ENCODE measurements at regions not wholly inside any gene's neighbourhood (a gene's known extent, or its start where the extent isn't known, plus 50 kb on each side); places are given as distances from the start of the nearest gene placed in this dataset.

DNA sequence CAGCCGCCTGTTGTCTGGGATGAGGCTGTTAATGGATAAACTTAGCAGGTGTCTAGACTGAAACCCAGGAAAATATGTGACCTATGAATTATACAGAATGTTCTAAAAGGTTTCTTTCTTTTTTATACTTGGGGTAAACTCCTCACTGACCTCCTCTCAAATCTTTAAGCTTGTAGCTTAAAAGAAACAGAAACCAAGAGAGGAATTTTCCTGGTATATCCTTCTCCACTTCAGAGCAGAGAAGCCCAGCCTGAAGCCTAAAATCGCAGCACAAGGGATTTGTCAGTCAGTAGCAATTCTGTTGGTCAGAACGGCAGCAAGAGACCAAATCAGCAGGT is 99.4 kb upstream of the RIPOR2 start:
- peak; percentile 48 for FAIRE-seq
- no peak for DNase-seq (ENCODE audit: extremely low spot score, insufficient read length, low read depth)

DNA sequence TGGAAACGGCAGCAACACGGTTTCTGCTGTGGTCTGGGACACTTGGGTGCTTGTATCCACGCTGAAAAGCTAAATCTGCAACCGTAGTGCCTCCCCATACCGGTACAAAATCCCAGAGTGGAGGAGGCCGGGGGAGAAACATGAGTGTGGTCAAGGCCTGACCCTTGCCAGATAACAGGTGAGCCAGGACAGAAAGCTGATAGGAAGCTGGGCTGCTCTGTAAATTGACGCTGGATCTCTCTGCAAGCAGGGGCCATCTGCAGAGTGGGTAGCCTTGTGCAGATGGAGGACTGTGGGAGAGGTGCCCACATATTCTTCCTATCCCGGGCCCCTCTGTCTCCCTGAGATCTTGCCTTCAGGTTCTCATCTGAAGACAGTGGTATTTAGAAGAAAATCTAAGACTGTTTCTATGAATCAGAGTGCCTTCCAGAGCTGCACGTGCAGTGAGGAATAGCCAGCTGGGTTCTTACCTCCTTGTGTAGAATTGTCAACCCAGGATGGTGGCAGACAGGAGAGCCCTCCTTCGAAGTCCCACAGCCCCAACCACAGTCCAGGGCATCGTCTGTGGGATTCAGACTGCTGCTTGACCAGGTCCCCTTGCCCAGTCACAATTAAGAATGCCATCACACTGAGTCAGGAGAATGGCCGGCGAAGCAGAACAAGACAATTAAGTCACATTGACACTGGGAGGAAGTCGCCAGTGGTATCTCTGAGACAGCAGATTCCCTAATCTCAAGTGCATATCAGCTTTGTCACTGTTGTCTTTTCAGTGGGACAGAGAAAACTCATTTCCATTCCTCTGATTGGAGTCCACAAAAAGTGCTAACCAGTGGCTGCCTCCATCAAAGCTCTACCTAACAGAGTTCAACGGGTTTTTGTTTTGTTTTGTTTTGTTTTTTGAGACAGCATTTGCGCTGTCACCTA is 100.0 kb upstream of the RIPOR2 start:
- peak; percentile 56 for FAIRE-seq
- DNase-seq (ENCODE audit: extremely low spot score, insufficient read length, low read depth) = no peak

DNA sequence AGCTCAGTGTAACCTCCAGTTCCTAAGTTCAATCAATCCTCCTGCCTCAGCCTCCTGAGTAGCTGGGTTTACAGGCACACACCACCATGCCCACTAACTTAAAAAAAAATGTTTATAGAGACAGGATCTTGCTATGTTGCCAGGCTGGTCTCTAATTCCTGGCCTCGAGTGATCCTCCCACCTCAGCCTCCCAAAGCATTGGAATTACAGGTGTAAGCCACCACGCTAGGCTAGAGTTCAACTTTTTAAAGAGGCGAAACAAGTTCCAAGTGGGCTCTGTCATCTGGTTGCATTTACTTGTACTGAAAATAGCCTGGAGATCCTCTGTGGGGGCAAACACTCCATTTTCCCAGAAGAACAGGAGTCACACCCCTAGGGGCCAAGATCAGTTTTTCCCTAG is 100.7 kb upstream of the RIPOR2 start:
- no peak for FAIRE-seq
- DNase-seq (ENCODE audit: extremely low spot score, insufficient read length, low read depth) = no peak

DNA sequence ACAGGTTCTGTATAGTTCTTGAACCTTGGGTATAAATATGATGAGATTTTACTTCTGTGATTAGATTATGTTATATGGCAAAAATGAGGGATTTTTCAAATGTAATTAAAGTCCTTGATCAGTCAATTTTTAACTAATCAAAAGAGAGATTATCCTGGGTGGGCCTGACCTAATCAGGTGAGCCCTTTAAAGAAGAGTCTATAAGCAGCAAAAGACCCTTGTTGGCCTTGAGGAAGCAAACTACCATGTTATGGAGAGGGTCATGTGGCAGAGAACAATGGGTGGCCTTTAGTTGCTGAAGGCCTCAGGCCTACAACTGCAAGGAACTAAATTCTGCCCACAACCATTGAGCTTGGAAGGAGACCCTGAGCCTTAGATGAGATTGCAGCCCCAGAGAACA is 102.5 kb upstream of the RIPOR2 start:
- no peak for FAIRE-seq

DNA sequence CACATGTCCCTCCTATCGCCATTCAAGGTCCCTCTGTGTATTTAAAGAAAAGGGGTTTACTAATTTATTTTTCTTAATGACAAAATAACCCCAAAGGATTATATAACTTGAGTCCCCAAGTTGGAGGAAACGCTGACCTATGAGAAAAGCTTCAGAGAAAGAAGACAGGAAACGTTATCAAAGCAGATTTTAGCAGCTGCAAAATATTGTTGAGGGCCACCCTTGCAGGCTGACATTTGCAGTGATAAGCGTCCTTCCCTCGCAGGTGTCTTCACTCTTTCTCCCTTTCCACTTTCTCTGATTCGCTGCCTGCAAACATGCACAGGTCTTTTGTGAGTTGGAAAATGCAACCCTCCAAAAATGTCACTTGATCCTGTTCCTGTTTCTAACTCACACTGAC is 103.2 kb upstream of the RIPOR2 start:
- FAIRE-seq = no peak

More for the DNA sequence above, 102.5 kb upstream of the RIPOR2 start:
- no peak for DNase-seq (ENCODE audit: extremely low spot score, insufficient read length, low read depth)

DNA sequence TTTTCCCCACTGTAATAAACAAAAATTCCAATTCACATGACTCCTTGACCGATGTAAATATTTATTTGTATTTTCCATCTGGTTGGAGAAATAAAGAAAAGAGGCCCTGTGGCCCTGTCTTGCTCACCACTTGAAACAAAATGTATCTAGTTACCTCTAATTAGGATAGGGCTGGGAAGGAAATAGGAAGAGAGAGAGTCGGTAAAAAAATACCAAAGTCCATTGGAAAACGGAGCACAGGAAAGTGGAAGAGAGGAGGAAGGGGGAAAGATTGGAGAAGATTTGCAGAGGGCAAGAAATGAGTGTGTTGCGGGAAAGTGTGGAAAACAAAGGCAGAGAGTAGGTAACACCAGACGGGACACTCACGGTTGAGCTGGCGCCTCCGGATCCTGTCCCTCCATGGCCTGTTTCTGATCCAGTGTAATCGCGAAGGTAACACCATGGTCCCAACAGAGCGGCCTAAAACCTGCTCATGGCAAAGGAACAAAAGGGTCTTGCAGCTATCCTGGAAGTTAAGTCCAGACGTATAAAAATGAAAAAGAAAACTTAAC is 105.8 kb upstream of the RIPOR2 start:
- no peak for FAIRE-seq
- no peak for DNase-seq (ENCODE audit: extremely low spot score, insufficient read length, low read depth)

More for the DNA sequence above, 103.2 kb upstream of the RIPOR2 start:
- DNase-seq (ENCODE audit: extremely low spot score, insufficient read length, low read depth) = no peak

DNA sequence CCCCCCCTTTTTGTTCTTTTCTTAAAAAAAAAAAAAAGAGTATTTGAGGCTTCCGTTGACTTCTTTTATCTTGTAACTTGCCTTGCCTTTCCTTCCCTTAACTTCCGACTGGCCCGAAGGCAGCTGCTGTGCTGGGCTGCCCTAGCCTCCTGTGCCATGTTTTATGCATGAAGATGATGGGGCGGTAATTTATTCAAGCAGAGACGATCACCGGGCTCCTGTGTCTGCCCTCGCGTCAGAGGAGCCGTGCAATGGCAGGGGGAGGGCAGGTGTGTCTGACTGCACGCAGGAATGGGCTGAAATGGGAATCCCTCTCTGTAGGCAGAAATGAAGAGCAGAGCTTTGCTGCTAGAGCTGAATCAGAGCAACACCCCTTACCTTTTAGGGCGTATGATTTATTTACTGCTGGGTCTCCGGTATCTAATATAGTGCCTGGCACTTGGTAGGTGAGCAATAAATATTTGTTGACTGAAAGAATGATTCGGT is 106.3 kb upstream of the RIPOR2 start:
- FAIRE-seq (peak; percentile 81), DNase-seq (ENCODE audit: extremely low spot score, insufficient read length, low read depth) (no peak)

DNA sequence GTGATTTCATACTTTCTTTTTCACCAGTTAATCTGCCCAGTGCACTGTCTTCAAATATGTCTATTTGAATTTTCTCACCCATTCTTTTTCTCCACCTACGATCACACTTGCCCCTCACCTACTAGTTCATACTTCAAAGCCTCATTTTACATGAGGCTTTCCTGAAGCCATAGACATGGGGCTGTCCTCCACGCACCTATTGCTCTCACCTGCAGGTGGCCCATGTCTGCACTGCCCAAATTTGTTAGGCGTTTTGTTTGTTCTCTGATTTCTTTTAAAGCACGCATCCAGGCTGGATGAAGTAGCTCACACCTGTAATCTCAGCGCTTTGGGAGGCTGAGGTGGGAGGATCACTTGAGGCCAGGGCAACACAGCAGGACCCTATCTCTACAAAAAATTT is 106.8 kb upstream of the RIPOR2 start:
- FAIRE-seq = no peak
- DNase-seq (ENCODE audit: extremely low spot score, insufficient read length, low read depth) = no peak

DNA sequence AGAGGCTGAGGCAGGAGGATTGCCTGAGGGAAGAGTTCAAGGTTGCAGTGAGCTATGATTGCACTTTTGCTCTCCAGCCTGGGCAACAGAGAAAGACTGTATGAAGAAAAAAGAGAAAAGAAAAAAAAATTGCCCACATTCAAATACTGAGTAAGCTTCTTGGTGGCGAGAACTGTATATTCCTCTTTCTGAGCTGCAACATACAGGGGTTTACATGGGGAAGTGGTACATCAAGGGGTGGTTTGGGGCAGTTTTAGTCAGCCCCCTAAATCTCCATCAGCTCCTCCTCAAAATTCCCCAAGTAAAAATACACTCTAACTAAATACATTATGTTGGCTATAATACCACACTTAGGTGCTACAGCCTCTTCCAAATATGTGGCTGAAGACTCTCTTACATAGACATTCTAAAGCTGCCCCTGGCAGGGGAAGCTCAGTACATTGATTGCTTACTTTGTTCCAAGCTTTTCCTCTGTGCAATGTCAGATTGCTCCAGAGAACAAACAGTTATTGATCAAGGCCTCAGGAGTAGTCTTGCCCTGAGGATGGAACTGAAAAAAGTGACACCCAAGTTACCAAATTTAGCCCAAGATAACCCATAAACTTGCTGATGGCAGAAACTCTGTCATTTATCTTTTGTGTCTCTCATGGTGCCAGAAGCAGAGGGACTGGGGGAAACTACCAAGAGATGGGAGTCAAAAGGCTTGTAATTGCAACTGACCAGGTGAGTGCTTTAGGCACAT is 107.4 kb upstream of the RIPOR2 start:
- FAIRE-seq (peak; percentile 68), DNase-seq (ENCODE audit: extremely low spot score, insufficient read length, low read depth) (no peak)

DNA sequence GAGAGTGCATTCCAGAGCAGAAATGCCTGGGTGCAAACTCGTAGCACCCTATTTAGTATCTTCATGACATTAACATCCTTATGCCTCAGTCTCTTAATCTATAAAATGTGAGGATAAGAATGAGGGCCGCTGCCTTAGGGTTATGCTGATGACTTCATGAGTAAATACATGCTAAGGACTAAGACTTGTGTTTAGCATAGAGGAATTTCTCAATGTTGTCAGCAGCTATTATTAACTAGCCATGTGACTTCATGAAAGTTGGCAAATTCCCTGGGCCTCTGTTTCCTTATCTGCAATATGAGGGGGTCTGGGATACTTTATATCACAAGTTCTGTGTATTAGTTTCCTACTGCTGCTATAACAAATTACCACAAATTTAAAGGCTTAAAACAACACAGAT is 108.1 kb upstream of the RIPOR2 start:
- DNase-seq (ENCODE audit: extremely low spot score, insufficient read length, low read depth) (no peak), FAIRE-seq (no peak)

DNA sequence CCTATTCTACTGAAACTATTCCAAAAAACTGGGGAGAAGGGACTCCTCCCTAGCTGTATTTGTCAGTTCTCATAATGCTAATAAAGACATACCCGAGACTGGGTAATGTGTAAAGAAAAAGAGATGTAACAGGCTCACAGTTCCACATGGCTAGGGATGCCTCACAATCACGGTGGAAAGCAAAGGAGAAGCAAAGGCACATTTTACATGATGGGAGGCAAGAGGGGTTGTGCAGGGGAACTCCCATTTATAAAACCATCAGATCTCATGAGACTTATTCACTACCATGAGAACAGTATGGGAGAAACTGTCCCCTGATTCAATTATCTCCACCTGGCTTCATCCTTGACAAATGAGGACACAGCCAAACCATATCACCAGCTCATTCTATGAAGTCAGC is 111.2 kb upstream of the RIPOR2 start:
- FAIRE-seq = no peak
- no peak for DNase-seq (ENCODE audit: extremely low spot score, insufficient read length, low read depth)

DNA sequence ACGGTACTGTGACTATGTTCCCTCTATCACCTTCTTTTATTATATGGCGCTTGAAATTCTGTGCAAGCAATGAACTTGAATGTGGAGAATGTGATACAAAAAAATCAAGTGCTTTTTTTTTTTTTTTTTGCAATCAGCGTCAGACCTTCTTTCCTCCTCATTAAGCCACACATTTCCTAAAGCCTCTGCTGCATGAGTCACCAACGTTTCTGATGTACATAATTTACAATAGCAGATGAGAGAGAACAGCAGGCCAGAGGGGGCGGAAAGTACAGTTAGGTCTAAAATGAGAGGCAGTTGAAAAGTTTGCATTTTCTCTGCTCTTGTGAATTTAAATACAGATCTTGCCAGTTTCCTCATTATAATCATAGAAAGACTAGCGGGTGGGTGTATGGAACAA is 114.6 kb upstream of the RIPOR2 start:
- no peak for DNase-seq (ENCODE audit: extremely low spot score, insufficient read length, low read depth)
- FAIRE-seq = peak; percentile 18

DNA sequence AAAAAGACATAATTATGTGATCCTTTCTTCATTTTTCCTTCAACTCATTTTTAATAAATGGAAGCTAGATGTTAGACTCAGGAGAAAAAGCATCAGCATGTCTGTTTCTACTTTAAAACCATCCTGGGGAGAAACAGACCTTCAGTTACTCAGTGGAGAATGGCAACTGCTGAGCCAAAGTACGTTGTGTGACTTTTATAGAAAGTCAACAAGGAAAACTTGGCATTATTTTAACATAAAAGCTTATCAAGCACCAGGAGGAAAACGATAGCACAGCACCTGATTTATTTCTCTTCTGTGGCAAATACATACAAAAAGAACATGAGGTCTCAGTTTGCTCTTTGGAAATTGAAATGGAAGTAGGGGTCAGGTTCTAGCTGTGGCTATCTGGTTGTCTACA is 115.3 kb upstream of the RIPOR2 start:
- no peak for FAIRE-seq
- DNase-seq (ENCODE audit: extremely low spot score, insufficient read length, low read depth) = no peak

DNA sequence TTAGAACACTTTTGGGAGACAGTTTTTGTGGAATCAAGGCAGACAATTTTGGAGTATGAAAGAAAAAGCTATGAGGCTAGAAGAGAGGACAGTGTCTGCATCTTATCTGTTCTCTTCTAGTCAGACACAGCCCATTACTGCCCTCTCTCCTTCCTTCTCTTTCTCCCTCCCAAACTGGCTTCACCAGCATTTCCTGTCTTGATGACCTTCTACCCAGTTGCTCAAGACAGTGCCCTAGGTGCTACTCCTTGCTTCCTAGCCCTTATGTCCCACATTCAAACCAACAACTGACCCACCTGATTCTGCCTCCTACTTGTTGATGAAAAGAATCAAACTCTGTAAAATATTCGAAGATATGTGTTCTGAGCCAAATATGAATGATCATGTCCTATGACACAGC is 116.4 kb upstream of the RIPOR2 start:
- no peak for DNase-seq (ENCODE audit: extremely low spot score, insufficient read length, low read depth)
- no peak for FAIRE-seq

DNA sequence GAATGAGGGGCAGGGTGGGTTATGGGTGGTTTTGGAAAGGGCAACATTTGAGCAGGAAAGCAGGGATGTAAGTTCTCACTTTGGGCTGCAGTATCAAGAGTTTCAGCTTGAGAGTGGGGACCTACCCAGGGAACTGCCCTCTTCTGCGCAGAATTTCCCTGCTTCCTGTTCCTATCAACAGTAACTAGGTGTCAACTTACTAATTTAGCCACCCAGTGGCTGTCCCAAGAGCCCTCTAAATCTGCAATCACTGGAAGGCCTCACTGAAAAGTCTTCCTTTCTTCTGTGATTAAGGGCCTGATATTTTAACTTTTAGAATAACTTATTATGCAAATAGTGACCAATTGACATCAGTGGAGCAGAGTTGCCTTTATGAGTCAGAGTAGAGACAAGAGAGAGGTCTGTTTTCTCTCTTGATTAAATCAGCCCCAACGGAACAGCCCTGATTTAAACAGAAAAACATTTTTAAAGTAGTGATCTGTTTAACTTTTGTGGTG is 118.2 kb upstream of the RIPOR2 start:
- FAIRE-seq (peak; percentile 77), DNase-seq (ENCODE audit: extremely low spot score, insufficient read length, low read depth) (no peak)

DNA sequence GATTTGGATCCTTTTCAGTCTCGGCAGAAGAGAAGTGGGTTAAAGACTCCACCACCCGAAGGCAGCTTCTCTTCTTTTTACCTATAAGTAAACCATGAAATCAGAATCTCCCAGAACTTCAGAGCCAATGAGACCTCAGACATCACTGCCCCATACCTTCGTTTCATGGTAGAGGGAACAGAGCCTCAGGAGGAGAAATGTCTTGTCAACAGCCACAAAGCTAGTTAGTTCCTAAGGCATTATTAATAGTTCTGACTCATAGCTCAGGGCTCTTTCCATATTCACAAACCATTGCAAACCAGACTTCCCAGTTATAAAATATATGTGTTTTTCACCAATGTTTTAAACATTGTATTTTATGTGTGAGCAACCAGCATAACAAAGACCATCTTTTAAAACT is 118.7 kb upstream of the RIPOR2 start:
- DNase-seq (ENCODE audit: extremely low spot score, insufficient read length, low read depth) = no peak
- no peak for FAIRE-seq

DNA sequence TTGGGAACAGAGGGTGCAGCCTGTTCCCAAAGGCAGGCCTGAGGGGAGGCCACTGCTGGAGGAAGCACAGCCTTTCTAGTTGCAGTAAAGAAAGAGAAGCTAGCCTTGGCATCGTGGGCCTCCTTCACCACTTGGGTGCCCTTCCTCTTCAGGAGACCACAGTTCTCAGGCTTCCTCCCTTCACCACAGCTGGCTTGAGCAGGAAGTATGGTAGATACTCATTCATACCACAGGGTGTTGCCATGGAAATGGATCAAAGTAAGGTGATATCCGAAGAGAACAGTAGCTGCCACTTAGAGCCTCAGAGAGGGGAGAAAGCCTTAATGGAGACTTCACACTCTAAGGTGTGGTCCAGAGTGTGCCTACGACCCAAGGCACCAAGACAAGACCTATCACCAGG is 120.4 kb upstream of the RIPOR2 start:
- DNase-seq (ENCODE audit: extremely low spot score, insufficient read length, low read depth) (no peak), FAIRE-seq (peak; percentile 94)

DNA sequence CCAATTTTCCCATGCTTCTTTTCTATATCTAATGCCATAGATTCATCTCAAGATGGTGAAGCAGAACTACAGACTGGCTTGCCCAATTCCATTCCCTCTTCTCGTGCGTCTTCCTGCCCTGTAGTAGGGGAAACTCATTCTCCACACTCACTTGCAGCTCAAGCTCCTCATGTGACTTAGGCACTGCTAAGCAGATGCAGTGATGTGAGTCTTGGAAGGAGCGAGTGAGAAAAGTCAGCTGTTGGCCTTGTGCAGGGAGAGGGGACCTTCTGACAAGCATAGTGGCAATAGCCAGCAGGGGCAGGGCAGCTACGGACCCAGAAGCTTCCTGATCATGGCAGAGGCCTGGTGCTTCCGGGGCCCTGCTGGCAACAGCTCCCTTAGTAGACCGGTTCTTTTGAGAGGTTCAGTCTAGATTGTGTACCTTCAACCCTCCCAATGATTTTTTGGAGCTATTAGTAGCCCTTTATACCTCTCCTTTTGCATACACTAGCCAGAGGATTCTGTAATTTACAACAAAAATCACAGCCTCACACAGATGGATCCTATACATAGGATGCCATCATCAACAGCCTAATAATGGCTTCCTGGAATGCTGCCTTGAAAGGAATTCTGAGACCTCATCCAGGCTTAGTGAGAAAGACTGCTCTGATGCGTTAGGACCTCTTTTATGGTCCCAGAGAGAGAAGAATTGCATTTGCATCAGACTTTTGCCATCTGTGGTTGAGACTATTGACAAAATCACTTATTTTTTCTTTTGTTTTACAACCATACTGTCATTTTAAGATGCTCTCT is 121.5 kb upstream of the RIPOR2 start:
- DNase-seq (ENCODE audit: extremely low spot score, insufficient read length, low read depth) = no peak
- no peak for FAIRE-seq

DNA sequence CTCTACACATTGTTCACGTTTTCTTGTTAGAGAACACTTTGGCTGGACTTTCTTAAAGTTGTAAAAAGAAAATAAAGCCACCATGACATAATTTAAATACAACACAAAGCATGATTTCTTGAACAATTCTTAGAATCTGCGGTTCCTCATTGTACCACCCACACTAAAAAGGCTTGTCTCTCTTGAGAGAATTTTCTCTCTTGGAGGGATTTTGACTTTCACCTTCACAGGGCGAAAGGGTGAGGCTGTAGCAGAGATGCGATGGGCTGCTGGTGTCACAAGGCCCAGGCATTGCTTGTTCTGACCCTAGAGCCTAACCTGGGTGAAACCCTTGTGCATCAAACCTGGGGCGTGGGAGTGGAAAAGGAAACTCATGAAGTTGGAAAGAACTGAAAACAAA is 122.7 kb upstream of the RIPOR2 start:
- FAIRE-seq = no peak
- no peak for DNase-seq (ENCODE audit: extremely low spot score, insufficient read length, low read depth)

DNA sequence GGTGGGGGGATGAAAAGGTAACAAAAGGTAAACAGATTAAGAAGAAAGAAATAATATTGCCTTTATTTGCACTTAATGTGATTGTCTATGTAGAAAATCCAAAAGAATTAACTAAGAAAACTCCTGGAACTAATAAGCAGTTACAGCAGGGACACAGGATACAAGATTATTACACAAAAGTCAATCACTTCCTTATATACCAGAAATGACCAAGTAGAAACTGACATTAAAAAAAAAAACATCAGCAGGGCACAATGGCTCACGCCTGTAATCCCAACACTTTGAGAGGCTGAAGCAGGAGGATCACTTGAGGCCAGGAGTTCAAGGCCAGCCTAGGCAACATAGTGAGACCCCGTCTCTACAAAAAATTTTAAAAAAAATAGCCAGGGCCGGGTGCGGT is 123.2 kb upstream of the RIPOR2 start:
- FAIRE-seq (no peak), DNase-seq (ENCODE audit: extremely low spot score, insufficient read length, low read depth) (no peak)

Measured in GM18507 (cell line).